ENCODE measurements at regions not wholly inside any gene's neighbourhood (a gene's known extent, or its start where the extent isn't known, plus 50 kb on each side); places are given as distances from the start of the nearest gene placed in this dataset.

DNA sequence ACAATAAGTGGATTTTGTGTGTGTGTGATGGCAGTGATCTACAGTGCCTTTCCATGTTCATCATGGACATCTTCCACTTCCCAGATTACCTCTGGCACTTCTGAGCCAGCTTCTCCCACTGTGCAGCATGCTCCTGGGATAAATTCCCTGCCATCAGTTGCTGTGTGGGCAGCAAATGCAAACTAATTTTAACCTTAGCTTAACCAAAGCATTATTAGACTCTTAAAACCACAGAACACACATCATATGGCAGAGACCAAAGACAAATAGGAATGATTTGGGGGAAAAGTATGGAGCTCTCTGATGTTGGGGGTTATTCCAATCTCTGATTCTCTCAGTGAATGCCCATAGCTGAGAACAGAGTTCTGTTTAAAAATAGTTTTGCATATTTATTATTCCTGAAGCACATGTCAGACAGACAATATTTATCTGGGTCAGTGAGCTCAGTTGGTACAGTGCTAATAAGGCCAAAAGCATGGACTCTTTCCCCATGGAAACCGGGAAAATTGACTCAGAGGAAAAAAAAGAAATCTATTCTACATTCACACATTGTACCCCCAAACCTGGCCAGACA lies 567.4 kb downstream of the IQCM start:
- no peak overlapping the region for H3K4me3 ChIP-seq (ENCODE audit: low read depth, low read length)
- TF ChIP-seq, protein P1, sequence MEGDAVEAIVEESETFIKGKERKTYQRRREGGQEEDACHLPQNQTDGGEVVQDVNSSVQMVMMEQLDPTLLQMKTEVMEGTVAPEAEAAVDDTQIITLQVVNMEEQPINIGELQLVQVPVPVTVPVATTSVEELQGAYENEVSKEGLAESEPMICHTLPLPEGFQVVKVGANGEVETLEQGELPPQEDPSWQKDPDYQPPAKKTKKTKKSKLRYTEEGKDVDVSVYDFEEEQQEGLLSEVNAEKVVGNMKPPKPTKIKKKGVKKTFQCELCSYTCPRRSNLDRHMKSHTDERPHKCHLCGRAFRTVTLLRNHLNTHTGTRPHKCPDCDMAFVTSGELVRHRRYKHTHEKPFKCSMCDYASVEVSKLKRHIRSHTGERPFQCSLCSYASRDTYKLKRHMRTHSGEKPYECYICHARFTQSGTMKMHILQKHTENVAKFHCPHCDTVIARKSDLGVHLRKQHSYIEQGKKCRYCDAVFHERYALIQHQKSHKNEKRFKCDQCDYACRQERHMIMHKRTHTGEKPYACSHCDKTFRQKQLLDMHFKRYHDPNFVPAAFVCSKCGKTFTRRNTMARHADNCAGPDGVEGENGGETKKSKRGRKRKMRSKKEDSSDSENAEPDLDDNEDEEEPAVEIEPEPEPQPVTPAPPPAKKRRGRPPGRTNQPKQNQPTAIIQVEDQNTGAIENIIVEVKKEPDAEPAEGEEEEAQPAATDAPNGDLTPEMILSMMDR (IDR thresholded peaks at IDR 0.05; ENCODE audit: borderline replicate concordance, insufficient read depth, low read depth, low read length), result no peak

DNA sequence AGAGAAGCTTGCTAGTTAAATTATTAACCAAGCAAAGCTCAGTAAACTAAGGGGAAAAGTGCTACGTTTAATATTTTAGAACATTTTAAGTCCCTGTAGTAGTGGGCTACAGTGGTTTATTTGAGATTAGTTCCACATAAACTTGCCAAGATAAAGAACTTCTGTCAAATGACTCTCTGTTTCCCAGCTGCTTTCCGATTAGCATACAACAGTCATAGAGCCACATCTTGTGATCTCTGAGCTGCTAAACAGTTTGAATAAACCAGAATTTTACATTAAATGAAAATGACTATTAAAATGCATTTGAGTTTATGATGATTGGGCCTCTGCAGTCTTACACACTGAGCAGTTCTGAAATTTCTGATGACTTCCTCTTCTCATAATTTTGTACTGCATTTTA lies 568.5 kb downstream of the IQCM start:
- TF ChIP-seq, protein P1 (IDR thresholded peaks at IDR 0.05; ENCODE audit: borderline replicate concordance, insufficient read depth, low read depth, low read length), result no peak

DNA sequence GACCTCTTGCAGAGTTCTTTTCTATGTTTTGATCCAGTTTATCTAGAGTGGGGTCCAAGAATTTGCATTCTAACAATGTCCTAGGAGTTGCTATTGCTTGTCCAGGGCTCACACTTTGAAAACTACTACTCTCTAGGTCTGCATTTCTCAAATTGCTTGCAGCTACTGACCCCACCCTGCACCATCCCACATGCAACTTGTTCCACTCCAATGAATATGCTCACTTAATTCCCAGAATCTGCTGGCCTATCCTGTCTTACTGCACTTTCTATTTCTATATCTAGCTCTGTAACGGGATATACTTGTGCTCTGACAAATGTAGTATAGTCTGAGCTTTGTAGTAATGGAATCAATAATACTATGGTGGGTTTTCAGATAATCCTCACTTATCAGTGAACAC lies 570.3 kb downstream of the IQCM start:
- H3K4me3 ChIP-seq (ENCODE audit: low read depth, low read length), result no peak overlapping the region
- TF ChIP-seq, protein P1 (IDR thresholded peaks at IDR 0.05; ENCODE audit: borderline replicate concordance, insufficient read depth, low read depth, low read length), result no peak

More for the DNA sequence above, 568.5 kb downstream of the IQCM start:
- no peak overlapping the region for H3K4me3 ChIP-seq (ENCODE audit: low read depth, low read length)

DNA sequence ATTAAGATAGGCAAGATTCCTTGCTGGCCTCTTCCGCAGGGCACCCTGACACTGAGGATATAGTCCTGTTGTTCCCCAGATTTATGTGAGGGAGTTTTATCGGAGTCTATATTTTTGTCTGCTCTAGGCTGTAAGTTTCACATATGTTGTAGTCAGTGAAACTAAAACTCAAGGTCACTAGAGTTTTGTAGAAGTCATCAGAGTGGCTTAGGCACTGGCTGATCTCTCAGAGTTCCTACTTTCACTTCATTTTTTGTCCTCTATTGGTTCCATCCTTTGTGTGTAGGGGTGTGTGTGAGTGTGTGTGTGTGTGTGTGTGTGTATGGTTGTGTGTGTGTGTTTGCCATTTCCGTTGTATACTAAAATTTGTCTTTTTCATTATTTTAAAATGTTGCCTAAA lies 577.5 kb downstream of the IQCM start:
- TF ChIP-seq, protein P1 (IDR thresholded peaks at IDR 0.05; ENCODE audit: borderline replicate concordance, insufficient read depth, low read depth, low read length), result no peak
- no peak overlapping the region for H3K4me3 ChIP-seq (ENCODE audit: low read depth, low read length)

DNA sequence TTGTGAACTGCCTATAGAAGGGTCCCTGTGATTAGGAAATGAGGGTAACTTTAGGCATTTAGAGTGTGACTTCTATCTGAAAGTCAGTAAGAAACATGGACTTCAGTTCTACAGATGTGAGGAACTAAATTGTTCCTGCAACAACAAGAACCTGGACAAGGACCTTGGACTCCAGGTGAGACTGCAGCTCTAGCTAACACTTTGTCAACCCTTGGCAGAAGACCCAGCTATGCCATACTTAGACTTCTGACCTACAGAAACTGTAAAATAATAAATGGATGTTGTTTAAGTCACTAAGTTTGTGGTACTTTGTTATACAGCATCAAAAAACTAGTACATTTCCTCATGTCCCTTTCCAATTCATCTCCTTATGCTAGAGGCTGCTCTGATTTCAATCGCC lies 580.8 kb downstream of the IQCM start:
- no peak overlapping the region for H3K4me3 ChIP-seq (ENCODE audit: low read depth, low read length)
- TF ChIP-seq, protein P1 (IDR thresholded peaks at IDR 0.05; ENCODE audit: borderline replicate concordance, insufficient read depth, low read depth, low read length), result no peak

DNA sequence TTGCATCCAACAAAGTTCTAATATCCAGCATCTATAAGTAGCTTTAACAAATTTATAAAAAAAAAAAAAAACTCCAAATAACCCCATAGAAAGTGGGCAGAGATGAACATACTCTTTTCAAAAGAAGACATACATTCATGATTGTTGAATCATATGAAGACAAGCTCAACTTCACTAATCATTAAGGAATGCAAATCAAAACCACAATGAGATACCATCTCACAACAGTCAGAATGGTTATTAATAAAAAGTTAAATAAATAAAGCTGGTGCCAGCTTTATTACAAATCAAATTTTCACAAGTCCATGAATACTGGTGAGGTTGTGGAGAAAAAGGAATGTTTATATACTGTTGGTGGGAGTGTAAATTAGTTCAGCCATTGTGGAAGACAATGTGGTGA lies 592.0 kb downstream of the IQCM start:
- no peak overlapping the region for H3K4me3 ChIP-seq (ENCODE audit: low read depth, low read length)
- TF ChIP-seq, protein P1 (IDR thresholded peaks at IDR 0.05; ENCODE audit: borderline replicate concordance, insufficient read depth, low read depth, low read length), result no peak

DNA sequence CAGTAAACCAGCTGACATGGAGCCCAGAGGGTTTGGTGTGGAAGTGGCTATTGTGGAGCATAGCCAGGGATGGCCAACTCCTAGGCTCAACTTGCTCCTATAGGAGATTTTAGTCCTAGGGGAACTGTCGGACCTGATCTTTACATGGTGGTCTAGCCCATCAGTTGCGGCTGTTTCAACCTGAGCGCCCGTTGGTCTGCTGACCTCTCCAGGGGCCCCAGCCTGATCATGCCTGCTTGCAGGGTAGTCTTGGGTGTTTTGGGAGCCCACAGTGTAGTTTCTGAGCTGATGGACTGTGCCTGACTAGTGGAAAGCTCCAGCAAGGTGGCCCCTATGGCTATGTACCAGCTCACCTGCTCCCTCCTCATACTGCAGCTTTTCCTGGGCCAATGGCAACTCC lies 597.0 kb downstream of the IQCM start:
- TF ChIP-seq, protein P1 (IDR thresholded peaks at IDR 0.05; ENCODE audit: borderline replicate concordance, insufficient read depth, low read depth, low read length), result no peak
- H3K4me3 ChIP-seq (ENCODE audit: low read depth, low read length), result no peak overlapping the region
